ENCODE measurements at regions not wholly inside any gene's neighbourhood (a gene's known extent, or its start where the extent isn't known, plus 50 kb on each side); places are given as distances from the start of the nearest gene placed in this dataset.

GRCh38 chr3:23720059-23720458, 85.7 kb upstream of the UBE2E1 start:
- TF ChIP-seq BHLHE40 (IDR thresholded peaks at IDR 0.05; ENCODE audit: borderline replicate concordance) (no peak), ZNF384 (IDR thresholded peaks at IDR 0.05) (no peak), ELF4 (IDR thresholded peaks at IDR 0.05) (no peak), CTBP1 (IDR thresholded peaks at IDR 0.05; ENCODE audit: borderline replicate concordance) (no peak), FOXA1 (IDR thresholded peaks at IDR 0.05) (no peak), FOXM1 (IDR thresholded peaks at IDR 0.05; ENCODE audit: borderline replicate concordance) (no peak), TARDBP (IDR thresholded peaks at IDR 0.05) (no peak), LEF1 (IDR thresholded peaks at IDR 0.05; ENCODE audit: borderline replicate concordance) (no peak), SP1 (IDR thresholded peaks at IDR 0.05) (no peak)
